Activated gamma-delta T cell treated with Interleukin-2 at 50 U/mL for 16 hours (primary cell): ENCODE measurements at regions not wholly inside any gene's neighbourhood (a gene's known extent, or its start where the extent isn't known, plus 50 kb on each side); places are given as distances from the start of the nearest gene placed in this dataset.
"Not testable (repeated sequence)": the region's sequence is repeated elsewhere in the genome, so short reads cannot be mapped to it uniquely, and the experiment has no call there.

Experiments used
- DNase-seq: peaks from one replicate; pipeline ENCODE4 v3.0.0-alpha.2; 2020

DNA sequence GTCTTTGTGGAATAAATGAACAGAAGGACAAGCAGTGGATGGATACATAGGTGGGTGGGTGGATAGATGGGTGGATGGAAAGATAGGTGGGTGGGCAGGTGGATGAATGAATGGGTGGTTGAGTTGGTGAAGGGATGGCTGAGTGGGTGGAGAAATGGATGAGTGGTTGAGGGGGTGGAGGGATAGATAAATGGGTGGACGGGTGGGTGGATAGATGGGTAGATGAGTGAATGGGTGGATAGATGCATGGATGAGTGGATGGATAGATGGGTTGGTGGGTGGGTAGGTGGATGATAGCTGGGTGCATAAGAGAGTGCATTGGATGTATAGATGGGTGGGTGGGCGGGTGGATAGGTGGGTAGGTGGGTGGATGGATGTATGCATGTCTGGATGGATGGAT lies 63.5 kb downstream of the UNC93B1 start:
- DNase-seq = not testable (repeated sequence)

DNA sequence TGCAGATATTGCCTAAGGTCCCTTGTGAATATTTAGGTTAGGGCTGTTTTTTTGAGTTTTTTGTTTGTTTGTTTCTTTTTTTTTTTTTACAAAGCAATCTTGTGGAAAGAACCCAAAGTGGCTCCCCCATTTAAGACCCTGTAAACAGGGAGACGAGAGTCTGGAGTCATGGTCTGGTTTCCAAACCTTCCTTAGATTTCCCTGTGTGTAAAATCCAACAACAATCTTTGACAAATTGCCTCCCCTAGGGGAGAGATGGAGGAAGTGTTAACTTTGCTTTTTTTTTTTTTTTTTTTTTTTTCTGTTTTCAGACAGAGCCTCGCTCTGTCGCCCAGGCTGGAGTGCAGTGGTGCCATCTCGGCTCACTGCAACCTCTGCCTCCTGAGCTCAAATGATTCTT lies 64.9 kb downstream of the UNC93B1 start:
- not testable (repeated sequence) for DNase-seq

DNA sequence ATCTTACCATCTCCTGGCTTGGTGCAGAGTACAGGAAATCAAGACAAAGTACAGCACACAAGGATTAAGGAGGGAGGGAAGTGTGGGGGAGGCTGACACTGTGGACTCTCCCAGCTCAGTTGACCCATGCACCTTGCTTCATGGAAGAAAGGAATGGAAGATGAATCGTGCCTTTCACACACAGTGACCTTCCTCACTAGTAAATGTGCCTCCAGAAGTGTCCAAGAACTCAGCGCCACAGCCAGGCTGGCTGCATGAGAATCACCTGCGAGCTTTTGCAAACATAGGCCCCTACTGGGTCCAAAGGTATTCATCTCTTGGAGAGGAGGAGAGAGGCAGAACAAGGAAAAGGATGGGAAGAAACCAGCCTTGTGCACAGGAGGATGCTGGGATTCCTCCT lies 65.5 kb downstream of the UNC93B1 start:
- DNase-seq = not testable (repeated sequence)

DNA sequence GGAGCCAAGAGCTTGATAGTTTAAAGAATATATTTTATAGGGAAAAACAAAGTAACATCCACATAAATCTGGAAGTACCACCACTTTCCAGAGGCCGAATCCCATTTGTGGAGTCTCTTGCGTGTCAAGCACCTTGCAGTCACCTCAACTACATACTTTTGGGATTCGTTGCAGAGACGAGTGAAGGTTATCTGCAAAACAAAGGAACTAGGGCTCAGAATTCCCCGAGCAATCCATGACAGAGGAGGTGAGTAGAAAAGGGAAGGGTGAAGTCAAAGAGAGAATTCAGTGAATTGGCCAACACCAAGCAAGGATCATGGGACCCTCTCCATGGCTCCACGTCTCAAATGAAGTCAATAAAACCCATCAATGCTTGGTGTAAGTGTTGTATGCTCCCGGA lies 80.3 kb downstream of the UNC93B1 start:
- DNase-seq = not testable (repeated sequence)

DNA sequence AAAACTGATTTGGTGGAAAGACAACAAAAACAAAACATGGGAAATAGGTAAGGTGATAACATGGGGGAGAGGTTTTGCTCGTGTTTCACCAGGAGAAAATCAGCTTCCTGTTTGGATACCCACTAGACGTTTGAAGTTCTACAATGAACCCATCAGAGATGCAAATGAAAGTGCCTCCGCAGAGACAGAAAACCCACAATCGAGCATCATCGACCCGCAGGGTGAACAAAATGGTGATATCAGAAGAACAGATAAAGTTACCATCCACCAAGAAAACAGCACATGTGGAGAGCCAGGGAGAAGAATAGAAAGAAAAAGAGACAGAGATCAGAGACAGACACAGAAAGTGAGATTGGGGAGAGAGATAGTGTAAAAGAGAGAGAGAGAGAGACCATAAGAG lies 83.4 kb downstream of the UNC93B1 start:
- not testable (repeated sequence) for DNase-seq

DNA sequence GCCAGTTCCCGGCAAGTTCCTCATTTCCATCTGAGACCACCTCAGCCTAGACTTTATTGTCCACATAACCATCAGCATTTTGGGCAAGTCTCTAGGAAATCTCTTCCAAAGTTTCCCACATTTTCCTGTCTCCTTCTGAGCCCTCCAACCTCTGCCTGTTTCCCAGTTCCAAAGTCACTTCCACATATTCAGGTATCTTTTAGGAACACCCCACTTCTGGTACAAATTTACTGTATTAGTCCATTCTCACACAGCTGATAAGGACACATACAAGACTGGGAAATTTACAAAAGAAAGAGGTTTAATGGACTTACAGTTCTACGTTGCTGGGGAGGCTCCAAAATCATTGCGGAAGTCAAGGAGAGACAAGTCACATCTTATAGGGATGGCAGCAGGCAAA lies 91.7 kb downstream of the UNC93B1 start:
- DNase-seq = not testable (repeated sequence)

DNA sequence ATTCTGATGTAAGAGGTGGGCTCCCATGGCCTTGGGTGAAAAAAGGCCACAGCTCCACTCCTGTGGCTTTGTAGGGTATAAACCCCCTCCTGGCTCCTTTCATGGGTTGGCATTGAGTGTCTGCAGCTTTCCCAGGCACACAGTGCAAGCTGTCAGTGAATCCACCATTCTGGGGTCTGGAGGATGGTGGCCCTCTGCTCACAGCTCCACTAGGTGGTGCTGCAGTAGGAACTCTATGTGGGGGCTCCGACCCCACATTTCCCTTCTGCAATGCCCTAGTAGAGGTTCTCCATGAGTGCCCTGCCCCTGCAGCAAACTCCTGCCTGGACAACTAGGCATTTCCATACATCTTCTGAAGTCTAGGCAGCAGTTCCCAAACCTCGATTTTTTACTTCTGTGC lies 92.7 kb downstream of the UNC93B1 start:
- not testable (repeated sequence) for DNase-seq

DNA sequence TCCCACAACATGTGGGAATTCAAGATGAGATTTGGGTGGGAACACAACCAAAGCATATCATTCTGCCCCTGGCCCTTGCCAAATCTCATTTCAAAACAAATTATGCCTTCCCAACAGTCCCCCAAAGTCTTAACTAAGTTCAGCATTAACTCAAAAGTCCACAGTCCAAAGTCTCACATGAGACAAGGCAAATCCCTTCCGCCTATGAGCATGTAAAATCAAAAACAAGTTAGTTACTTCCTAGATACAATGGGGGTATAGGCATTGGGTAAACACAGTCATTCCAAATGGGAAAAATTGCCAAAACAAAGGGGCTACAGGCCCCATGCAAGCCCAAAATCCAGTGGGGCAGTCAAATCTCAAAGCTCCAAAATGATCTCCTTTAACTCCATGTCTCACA lies 93.1 kb downstream of the UNC93B1 start:
- DNase-seq = not testable (repeated sequence)

DNA sequence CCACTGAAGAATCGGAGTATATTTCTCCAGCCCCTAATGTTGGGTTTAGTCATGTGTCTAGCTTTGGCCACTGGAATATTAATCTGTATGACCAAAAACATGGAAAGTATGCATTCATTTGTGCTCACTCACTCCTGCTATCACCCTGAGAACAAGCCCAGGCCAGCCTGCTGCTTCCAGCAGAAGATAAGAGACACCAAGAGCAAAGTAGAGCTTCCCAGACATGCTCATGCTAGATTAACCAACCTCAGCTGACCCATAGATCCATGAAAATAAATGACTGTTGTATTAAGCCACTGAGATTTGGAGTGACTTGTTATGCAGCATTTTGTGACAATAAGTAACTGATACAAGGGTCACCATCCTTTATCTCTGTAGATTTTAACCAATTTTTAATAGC lies 96.9 kb downstream of the UNC93B1 start:
- DNase-seq = not testable (repeated sequence)

DNA sequence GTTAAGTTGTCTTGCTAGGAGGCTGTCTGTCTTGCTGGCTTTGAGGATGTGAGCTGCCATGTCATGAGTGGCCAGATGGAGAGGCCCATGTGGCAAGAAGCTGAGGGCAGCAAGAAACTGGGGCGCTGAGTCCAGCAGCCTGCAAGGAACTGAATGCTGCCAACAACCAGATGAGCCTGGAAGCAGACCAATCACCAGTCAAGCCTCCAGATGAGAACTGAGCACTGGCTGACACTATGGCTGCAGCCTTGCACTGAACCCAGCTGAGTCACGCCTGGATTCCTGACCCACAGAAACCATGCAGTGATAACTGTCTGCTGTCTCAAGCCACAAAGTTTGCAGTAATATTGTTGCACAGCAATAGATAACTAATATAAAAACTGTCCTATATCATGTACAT lies 104.4 kb downstream of the UNC93B1 start:
- DNase-seq = not testable (repeated sequence)

DNA sequence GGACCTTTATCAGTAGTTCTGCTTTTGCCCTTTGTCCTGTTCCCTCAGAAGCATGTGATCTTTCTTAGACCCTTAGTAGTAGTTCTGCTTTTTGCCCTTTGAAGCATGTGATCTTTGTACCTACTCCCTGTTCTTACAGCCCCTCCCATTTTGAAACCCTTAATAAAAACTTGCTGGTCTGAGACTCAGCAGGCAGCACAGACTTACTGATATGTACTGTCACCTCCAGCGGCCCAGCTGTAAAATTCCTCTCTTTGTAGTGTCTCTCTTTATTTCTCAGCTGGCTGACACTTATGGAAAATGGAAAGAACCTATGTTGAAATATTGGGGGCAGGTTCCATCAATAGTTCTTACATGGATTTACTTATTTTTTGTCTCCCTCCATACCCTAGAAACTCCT lies 110.4 kb downstream of the UNC93B1 start:
- DNase-seq = not testable (repeated sequence)

DNA sequence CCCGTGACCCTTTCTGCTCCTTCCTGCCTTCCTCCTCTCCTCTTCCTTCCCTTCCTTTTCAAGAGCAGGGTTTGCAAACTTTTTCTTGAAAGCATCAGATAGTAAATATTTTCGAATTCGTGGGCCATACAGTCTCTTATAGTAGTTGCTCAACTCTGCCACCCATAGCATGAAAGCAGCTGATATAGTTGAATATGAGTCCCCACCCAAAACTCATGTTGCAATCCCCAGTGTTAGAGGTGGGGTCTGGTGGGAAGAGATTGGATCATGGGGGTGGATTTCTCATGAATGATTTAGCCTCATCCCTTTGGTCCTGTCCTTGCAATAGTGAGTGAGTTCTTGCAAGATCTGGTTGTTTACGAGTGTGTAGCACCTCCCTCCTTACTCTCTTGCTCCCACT lies 114.3 kb downstream of the UNC93B1 start:
- DNase-seq = not testable (repeated sequence)

DNA sequence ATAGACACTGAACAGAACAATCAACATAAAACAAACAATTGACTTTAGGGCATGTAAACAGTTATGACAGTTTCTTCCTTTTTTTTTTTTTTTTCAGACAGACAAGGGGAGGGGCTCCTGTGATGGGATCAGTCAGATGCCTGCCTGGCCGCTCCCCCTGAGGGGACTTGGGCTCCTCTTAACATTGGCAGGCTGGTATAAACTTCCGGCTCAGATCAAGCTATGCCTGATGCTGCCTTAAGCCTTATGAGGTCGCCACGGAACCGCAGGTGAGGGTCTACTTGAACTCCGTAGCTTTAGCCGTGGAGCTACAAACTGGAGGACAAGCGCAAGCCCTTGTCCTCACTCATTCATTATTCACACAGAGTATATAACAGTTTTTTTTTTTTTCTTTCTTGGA lies 115.8 kb downstream of the UNC93B1 start:
- DNase-seq = not testable (repeated sequence)

DNA sequence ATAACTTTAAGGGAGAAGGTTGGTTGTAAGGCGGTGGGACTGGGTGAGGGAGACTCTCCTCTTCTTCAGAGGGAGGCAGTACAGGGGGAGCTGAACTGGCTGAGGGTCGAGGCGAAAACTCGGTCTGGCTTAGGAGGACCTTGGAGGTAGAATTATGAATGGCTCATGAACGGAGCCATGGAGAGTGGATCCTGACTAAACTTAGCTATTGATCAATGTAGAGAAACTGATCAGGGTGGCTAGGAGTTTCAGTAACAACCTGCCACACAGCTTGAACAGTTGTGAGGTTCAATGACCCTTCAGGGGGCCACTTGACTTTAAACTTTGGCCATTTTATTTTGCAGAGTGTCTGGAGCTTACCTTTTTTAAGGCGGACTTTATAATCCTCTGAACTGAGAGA lies 117.2 kb downstream of the UNC93B1 start:
- not testable (repeated sequence) for DNase-seq

DNA sequence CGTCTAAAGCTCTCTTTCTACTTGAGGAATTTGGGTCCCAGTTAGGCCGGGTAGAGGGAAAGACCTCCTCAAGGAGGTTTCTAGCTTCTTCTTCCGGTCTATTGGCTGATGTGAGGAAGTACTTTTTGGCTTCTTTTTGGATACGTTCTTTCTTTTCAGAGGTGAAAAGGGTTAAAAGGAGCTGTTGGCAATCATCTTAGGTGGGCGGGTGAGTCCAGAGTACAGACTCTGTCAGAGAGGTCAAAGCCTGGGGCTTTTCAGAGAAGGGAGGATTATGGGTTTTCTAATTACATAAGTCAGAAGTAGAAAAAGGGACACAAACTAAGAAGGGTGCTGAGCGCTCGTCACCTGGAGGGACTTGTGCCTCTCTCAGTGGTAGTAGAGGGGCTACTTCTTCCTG lies 117.7 kb downstream of the UNC93B1 start:
- not testable (repeated sequence) for DNase-seq

DNA sequence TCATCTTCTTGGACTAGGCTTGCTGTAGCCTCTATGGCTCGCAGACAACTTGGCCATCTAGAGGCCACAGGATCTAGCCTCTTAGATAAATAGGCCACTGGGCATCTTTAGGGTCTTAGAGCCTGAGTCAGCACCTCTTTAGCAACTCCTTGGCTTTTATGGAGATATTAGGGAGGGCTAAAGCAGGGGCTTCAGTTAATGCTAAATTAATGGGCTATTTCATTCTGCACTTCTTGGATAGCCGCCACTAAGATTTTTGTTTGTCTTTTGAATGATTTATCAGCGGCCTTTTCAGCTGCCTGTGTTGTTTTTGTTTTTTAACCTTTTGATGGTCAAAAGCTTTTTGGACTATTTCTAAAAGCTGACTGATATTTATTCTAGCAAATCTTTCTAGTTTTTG lies 118.3 kb downstream of the UNC93B1 start:
- DNase-seq = not testable (repeated sequence)

DNA sequence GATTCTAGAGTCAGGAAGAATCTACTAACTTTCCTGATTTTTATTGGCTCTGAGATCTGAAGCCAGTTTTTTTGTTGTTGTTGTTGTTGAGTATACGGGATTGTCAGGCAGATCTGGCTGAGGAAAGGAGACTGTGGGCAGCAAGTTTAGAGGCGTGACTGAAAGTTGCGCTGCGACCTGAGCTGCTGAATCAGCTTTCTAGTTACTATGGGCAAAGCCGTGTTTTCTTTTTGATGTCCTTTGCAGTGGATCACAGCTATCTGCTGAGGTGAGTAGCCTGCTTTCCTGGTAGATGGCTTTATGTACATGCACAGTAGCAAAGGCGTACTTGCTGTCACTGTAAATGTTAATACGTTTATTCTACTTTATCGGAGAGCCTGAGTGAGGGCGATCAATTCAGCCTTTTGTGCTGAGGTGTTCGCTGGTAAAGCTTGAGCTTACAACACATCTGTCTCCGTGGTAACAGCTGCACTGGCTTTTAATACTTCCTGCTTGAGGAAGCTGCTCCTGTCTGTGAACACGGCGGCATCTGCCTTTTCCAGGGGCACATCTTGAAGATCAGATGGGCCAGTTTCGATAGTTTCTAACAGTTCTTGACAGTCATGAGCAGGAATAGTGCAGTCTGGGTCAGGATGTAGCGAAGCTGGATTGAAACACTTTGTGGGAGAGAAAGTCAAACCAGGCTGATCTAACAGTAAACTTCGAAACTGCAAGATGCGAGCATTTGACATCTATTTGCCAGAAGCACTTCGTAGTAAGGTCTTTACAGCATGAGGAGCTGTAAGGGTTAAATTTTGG lies 118.9 kb downstream of the UNC93B1 start:
- peak; percentile 4 for DNase-seq

DNA sequence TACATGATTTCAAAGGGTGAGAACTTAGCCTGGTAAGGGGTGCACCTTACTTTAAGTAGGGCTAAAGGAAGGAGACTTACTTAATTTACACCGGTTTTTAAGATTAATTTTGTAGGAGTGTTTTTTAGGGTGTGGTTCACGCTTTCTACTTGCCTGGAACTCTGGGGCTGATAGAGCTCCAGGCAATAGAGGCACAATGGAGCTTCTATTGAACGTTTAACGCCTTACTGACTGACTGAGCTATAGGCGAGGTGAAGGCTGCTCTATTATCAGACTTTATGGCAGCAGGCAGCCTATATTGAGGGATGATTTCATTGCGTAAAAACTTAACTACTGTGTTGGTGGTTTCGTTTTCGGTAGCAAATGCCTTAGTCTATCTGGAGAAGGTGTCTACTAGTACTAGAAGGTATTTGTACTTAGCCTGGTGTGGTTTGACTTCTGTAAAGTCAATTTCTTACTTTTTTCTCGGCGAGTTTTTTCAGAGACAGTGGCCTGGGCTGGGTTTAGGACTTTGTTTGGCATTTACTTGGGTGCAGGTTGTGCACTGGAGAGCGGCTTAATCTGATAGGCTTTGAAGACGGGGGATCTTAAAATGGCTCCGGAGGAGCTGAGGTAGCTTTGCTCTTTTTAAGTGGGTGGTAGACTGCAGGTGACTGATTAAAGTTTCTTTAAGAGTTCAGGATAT lies 119.7 kb downstream of the UNC93B1 start:
- not testable (repeated sequence) for DNase-seq

DNA sequence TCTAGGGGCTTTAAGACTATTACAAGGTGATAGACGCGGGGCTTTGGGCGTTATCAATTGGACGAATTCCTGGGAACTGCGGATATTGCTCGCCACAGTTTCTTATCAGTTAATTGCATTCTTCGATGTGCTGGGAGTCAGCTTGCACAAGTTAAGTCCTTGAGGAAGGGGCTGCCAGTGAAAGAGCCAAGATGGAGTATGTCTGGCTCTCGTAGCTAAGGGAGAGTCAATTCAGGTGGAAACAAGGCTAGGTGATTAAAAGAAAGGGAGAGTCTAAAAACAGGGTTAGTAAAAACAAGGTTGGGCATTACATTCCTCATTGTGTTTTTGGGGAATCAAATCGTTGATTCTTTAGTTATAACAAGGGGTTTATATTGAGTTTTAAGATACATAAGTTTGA lies 121.6 kb downstream of the UNC93B1 start:
- DNase-seq = not testable (repeated sequence)

DNA sequence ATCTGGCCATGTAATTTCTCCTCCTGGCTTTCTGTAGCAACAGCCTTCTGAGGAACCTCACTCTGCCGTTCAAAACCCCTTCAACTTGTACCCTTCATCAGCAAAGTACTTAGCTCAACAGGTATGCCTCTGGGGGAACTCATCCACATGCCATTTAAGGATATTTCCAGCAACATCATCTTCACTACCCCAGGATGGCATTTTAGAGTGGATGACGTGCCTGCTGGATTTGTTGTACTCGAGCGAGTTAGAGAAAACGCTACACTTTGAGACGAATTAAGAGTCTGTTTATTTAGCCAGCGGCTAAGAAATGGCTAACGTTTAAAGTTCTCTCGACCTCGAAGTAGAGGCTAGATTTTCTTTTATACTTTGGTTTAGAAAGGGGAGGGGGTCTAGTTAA lies 122.1 kb downstream of the UNC93B1 start:
- not testable (repeated sequence) for DNase-seq

DNA sequence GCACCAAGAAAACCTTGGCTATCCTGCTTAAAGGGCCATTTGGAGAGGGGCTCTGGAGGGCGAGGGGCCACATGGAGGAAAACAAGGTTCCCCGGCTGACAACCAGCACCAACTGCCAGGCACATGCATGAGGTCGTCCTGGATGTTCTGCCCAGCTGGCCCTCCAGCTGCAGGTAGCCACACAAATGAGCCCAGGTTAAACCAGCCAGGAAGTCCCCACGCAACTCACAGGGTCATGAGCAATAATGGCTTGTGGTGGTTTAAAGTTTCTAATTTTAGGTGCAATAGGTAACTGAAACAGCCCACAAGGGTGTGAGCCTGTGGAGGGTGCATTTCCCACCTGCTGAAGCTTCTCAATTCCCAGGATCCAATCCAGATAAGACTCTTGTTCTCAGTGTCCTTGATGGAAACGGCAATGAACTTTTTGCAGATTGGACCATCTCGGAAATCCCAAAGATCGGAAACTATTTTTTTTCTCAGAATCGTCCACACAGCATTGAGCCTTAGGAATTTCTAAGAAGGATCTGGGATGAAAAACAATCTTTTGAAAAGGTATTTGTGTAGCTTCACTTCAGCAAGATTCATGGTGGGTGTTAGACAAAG lies 123.2 kb downstream of the UNC93B1 start:
- not testable (repeated sequence) for DNase-seq

DNA sequence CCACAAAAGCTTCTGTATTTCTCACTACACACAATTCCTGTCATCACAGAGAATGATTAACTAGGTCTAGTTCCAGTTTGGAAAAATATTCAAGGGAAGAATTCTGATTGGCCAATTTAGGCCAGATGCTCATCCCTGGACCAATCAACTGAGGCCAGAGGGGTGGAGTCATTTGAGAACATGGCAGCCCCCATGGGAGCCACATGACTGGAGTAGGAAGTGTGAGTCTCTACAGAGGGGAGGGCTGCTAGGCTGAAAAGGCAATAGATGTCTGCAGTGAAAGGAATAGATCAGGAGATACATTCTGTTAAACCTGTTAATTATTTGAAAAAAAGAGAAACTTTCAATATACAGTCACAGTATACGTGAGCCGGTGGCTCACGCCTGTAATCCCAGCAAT lies 125.2 kb downstream of the UNC93B1 start:
- DNase-seq = not testable (repeated sequence)

DNA sequence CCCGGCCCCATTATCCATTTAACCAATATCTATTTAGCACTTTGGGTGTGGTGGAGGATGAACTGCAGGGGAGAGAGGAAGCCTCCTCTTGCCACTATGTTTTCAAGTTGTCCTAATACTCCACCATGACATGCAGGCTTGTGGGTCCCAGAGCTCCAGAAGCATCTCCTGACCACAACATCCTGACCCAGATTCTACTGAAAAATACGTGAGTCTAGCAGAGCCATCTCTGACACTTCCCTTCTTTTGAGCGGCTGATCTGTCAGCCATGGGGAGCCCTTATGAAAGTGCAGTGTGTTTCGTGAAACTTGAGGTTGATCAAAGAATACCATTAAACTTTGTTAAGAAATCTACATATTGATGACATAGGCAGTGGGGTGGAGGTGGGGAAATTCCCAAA lies 126.6 kb downstream of the UNC93B1 start:
- not testable (repeated sequence) for DNase-seq

DNA sequence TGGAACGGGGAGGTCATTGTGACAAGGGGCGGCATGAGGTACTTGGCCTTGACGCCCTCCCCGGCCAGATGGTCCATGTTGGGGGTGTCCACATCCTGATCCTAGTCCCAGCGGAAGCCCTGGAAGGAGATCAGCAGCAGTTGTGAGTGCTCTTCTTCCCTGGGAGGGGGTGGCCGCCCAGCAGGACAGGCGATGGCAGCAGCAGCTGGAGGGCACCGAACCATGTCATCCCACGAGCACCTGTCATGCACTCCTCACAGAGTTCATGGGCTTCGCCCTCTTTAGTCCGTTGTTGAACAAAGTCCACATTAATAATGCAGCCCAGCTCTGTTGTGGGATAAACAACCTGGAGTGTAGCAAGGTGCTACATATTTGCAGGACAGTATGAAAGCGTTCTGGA lies 130.7 kb downstream of the UNC93B1 start:
- not testable (repeated sequence) for DNase-seq
